ENCODE measurements at regions not wholly inside any gene's neighbourhood (a gene's known extent, or its start where the extent isn't known, plus 50 kb on each side); places are given as distances from the start of the nearest gene placed in this dataset.
"Not testable (repeated sequence)": the region's sequence is repeated elsewhere in the genome, so short reads cannot be mapped to it uniquely, and the experiment has no call there.

DNA sequence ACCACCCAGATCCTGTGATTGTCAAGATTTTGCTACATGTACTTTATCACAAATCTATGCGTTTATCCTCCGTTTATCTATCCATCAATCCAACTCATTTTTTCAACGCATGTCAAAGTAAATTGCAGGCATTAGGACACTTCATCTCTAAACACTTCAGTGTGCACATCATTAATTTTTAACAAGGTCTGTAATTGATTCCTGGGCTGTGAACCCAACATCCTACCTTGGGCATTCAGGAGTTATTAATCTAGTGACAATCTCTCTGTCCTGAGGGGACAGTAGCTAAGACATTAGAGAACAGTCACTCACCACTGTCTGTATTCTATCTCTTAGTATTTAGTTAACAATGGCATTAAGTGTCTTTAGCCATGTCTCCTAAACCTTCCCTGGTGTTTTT, 264.7 kb downstream of the SOX9 start:
- in situ Hi-C loops (cut with HindIII; ENCODE audit: low sequenced_read_pairs): no loop called here

DNA sequence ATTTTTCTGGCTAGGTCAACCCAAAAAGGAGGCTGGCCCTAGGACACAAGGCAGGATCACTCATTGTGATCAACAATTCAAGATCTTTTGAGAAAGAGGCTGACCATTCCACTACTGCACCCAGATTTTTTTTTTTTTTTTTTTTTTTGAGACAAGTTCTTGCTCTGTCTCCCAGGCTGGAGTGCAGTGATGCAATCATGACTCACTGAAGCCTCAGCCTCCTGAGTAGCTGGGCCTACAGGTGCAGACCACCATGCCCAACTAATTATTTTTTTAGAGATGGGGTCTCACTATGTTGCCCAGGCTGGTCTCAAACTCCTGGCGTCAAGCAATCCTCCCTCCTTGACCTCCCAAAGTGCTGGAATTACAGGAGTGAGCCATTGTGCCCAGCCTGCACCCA, 265.4 kb downstream of the SOX9 start:
- in situ Hi-C loops (cut with HindIII; ENCODE audit: low sequenced_read_pairs): not testable (repeated sequence)

DNA sequence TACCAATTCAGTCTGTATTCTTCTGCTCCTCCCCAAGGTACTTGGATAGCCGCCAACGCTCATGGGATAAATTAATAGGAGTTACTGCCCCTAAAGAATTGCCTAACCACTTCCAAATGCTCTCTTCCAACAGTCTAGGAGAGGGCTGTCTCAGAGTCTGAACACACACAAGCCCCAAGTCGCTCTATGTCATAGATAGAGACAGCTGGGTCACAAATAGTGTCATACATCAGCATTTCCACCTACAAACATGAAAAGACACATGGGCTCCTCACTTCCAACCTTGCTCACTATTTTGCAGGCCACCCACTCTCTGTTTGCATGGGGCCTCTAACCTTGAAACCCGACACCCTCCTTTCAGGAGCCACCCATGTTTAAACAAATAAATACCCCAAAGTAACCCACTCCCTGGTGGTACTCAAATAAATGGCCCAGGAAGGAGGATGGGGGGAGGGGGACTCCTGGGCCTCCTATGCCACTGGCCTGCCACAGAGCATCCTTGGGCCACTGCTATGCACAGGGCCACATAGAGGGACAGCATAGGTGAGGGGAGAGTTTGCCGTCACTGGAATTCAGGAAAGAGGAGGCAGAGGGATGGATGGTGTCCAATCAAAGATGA, 265.9 kb downstream of the SOX9 start:
- in situ Hi-C loops (cut with HindIII; ENCODE audit: low sequenced_read_pairs): no loop called here

DNA sequence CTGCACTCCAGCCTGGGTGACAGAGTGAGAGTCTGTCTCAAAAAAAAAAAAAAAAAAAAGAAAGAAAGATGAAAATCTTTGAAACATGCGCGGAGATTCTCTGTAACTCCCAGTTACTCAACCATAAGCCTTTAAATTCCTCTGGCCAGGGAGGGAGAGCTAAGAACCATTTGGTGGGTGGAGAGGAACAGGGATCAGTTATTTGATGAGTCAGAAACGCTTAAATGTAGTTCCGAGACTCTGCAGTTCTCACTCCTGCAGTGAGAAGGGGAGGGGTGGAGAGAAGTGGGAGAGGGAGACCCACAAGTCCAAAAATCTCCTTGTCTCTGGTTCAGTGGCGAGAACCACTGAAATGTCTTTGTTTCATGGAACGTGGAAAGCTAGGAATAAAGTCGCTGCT, 266.7 kb downstream of the SOX9 start:
- in situ Hi-C loops (cut with HindIII; ENCODE audit: low sequenced_read_pairs): no loop called here

DNA sequence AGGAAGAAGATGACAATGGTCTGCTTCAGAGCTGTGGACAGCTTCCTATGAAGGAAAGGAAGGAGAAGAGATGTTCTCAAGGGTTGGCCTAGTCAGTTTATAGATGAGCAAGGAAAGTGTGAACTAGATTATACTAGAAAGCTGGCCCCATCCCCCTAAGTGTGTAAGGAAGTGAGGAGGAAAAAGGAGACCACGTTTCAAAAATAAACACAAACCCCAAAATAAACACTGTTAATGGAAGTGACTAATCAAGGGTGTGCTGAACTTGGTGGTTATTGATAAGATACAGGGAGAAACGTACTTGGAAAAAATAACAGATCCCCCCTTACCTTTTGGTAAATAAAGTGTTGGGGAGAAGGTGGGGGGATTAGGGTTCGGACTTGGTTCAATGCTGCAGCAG, 267.1 kb downstream of the SOX9 start:
- in situ Hi-C loops (cut with HindIII; ENCODE audit: low sequenced_read_pairs): no loop called here

DNA sequence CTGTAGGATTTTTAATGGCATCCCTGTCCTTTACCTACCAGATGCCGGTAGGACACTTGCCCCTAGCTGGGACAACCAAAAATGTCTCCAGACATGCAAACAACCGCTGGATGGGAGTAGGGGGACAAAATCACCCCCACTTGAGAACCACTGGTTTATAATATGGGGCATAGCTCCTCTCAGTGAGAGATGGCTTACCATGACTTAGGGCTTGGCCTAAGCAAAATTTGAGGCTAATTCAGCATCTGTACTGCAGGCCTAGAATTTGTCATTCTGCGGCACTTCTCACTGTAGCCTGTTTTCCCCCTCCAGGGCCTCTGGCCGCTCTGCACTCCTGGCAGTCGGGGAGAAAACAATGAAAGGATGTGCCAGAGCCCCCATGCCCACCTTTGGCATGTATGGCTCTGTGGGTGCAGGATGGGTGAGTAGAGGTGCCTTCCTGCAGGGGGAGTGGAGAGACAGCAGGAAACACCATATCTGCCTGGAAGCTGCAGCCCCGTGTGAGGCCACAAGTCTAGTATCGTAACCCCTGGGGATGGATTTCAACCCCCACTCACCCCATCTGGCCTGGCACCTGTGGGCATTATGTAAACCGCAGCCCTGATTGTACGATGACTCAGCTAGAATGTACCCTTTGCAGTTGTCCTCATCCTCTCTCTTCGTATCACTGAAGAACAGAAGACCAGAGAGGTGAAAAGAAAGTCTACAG, 268.1 kb downstream of the SOX9 start:
- in situ Hi-C loops (cut with HindIII; ENCODE audit: low sequenced_read_pairs): no loop called here

DNA sequence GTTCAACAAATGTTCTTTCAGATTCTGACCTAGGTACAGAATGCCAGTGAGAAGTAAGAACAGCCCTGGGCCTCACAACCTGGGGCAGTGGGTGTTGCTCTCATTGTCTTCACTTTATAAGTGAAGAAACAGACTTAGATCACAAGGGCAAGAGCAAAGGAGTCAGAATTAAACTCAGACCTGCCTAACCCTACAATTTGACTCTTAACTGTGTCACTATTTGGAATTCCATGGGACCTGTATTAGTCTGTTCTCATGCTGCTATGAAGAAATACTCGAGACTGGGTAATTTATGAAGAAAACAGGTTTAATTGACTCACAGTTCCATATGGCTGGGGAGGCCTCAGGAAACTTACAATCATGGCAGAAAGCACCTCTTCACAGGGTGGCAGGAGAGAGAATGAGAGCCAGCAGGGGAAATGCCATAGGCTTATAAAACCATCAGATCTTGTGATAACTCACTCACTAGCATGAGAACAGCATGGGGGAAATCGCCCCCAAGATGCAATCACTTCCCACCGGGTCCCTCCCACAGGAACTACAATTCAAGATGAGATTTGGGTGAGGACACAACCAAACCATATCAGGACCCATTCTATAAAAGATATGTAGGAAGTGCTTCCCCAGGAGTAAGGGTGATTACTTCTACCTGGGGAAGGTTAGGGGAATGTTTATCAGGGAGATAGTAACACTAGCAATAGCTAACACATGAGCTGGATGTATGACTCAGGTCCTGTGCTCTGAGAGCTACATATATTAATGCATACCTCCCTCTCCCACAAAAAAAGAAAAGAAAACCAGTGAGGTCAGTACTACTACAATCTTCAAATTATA, 270.1 kb downstream of the SOX9 start:
- in situ Hi-C loops (cut with HindIII; ENCODE audit: low sequenced_read_pairs): no loop called here

DNA sequence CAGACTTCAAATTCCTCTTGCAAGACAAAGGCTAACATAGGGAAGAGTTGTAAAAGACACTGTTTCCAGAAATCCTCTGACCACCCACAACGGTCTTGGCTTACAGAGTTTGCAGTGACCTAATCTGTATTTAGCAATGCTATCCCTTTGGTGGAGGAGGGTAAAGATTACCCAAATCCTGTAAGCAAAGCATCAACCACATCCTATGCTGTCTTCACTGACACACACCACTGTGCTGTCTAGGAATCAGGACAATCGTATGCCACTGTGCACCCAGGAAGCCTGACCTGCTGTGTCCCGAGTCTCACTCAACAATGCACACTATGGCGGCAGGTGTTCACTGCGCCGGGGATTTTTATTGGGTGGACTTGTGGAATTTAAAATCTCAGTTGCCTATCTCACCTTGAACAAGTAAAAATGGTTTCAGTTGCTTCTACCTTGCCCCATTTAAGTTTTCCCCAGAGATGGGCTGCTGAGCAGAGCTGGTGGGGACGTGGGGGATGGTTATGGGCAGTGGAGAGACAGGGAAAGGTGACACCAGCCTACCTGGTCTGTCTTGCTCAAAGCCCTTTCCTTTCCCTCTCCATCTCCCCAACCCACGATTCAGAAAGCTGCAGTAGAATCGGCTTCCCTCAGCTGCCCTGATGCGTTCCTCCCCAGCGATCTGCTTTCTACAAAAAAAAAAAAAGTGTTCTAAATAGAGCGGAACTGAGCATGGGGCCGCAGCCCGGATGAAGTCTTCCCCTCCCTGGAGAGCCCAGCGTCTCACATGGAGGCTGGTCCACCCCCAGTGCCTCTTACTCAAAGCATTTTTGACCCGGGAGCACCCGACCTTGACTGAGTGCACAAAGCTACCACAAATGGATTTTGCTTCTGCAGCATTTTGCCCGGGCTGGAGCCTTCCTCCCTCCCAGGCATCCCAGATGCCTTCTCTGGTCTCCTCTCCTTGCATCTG, 271.5 kb downstream of the SOX9 start:
- in situ Hi-C loops (cut with HindIII; ENCODE audit: low sequenced_read_pairs): no loop called here

DNA sequence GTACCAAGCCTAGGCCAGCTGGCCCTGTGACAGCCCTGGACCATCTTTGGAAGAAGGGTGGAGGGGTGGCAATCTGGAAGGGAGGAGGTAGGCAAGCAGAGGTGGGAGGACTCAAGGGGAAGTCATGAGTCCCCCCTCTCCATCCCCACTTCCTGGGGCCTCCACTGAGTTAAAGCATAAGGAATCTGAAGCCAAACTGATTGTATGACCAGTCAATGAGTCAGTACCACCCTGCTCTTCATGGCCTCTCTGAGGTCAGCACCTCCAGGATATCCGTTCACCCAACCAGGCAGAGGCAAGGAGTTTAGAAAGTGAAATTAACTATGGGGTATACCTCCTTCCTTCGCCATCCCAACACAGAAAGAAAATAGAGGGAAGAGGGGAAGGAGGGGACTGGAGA, 272.7 kb downstream of the SOX9 start:
- in situ Hi-C loops (cut with HindIII; ENCODE audit: low sequenced_read_pairs): no loop called here

DNA sequence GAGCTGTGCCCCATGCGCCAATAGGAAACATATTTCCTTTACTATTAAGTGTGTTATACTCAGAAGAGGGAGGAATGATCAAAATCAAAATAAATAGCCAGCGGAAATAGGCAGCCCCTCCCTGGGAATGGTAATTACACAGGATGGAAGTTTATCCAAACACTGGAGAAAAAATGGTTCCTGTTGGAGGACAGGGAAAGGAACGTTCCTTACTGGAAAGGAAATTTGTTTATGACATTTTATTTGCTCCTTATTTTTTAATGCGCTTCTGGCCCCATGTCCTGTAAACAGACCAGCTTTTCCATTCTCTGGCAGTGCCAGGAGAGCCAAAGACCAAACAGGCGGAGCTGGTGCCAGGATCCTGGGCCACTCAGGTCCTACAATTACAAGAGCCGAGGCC, 273.7 kb downstream of the SOX9 start:
- in situ Hi-C loops (cut with HindIII; ENCODE audit: low sequenced_read_pairs): no loop called here

DNA sequence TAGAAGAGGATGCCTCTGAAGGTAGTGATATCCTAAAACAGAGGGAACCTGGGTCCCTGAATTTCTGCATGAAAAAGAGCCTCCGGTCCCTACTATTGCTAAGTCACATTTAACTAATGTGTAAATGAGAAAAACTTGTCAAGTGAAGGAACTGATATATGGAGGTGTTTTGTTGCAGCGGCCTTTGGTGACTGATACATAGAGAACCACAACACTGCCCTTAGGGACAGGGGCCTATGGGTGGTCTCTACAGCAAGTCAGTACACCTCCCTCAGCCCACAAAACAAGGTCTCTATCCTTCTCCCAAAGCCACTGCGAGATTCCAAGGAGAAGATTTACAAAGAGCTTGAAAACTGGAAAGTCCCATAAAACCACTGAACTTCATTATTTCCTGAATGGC, 275.3 kb downstream of the SOX9 start:
- in situ Hi-C loops (cut with HindIII; ENCODE audit: low sequenced_read_pairs): no loop called here

DNA sequence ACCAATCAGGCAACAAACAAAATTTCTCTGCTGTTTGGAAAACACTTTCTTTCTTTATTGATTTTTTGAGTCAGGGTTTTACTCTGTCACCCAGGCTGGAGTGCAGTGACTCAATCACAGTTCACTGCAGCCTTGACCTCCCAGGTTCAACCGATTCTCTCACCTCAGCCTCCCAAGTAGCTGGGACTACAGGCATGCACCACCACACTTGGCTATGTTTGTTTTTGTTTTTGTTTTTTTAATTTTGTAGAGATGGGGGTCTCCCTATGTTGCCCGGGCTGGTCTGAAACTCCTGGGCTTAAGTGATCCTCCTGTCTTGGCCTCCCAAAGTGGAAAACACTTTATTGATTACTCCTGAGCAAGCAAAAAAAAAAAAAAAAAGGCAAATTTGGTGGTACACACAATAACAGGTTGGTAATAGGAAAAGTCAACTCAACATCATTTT, 276.4 kb downstream of the SOX9 start:
- in situ Hi-C loops (cut with HindIII; ENCODE audit: low sequenced_read_pairs): no loop called here

DNA sequence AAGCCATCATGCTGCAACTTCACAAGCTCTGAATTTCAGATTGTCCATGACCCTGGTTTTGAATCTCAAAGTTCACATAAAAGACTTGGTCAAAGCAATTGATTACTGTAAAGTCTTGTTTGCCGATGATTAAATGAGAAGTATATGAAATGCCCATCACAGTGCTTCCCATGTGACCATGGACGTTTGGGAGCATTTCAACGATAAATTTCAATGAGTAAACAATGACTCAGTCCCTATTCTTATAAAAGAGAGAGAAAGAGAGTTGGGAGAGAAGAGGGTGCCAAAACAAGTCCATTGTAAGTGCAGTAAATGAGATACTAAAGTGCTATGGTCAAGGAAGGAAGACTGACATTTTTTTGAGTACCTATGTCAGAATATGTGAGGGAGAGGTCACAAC, 276.9 kb downstream of the SOX9 start:
- in situ Hi-C loops (cut with HindIII; ENCODE audit: low sequenced_read_pairs): no loop called here

DNA sequence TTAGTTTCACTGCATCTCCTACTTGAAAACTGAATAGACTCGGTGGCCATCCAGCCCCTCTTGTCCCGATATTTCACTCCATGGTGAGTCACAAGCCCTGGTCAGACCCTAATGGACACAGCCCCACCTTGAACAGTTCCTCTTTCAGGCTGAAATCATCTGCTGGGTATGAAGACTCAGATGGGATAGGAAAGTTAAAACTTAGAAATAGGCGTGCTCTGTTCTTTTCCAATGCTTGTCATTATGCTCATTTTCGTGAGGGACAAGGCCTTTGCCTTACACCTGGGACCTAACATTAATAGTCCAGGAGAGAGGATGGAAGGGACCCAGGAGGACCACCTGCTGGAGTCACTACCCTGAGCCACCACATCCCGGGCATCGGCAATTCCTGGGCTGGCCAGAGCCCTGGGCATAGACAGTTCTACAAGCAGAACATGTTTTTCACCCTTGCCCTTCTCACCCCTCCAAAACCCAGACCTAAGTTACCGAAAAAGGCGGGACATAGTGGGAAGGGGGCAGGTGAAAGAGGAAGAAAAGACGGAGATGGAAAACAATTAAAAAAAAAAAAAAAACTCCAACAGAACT, 278.3 kb downstream of the SOX9 start:
- in situ Hi-C loops (cut with HindIII; ENCODE audit: low sequenced_read_pairs): no loop called here

DNA sequence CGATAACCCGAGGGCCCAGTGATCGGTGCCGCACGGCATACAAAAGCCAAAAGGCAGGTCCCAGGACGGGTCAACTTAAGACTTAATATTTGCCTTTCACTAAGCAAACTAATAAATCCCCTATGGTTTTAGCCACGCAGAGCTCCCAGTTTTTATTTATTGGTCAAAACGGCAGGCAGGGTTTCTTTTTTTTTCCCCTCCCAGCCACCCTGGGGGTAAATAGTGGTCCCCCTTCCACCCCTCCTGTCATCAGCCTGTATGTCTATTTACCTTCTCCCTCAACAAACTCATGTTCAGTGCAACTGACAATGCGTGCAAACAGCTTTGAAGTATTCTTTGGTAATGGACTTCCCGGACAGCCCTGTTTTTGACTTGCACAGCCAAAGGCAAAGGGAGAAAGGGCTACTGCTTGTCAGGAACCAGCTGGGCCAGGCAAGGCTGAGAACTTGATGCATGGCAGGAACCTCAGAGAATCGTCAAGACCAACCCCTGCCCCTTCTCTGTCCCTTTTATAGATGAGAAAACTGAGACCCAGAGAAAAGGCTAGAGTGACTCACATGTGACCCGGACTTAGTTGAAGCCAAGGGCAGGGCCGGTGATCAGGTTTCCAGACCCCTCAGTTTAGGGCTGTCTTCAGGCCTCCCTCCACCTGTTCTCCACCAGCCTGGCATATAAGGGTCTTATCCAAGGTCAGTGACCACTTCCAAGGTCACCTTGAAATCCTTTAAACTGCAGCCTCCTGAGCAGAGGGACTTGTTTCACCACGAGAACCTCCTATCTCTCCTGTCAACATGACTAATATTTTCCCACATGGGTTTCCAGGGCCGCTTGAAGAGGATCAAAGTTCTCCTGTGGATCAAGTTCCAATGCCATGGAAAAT, 279.0 kb downstream of the SOX9 start:
- in situ Hi-C loops (cut with HindIII; ENCODE audit: low sequenced_read_pairs): no loop called here

DNA sequence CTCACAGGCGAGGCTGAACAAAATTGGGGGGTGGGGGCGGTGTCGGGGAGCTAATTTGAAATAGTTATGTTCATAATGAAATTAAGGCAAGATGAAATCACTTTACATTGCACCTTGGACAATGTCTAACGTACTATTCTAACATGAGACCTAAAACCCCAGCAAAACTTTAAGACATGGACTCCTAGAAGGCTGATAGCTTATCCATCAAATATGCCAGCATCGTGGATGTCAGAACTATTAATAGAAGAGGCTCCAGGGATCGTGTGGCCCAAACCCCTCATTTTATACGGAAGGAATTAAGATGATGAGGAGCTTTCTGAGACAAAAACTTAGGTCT, 279.6 kb downstream of the SOX9 start:
- in situ Hi-C loops (cut with HindIII; ENCODE audit: low sequenced_read_pairs): no loop called here

DNA sequence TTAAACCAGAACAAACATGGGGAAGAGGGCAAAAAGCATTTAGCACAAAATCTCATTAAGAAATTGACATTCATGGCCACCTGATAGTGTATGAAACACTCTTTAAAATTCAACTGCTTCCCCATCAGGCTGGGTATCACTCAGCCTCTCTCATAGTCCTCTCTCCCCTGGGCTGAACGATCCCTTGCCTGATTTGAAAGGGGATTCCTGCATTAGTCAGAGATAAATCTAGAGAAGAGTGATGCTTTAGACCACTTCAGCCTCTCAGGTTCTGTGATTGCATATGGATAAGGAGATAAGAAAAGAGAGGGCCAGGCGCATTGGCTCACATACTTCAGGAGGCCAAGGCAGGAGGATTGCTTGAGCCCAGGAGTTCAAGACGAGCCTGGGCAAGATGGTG, 280.0 kb downstream of the SOX9 start:
- in situ Hi-C loops (cut with HindIII; ENCODE audit: low sequenced_read_pairs): no loop called here

DNA sequence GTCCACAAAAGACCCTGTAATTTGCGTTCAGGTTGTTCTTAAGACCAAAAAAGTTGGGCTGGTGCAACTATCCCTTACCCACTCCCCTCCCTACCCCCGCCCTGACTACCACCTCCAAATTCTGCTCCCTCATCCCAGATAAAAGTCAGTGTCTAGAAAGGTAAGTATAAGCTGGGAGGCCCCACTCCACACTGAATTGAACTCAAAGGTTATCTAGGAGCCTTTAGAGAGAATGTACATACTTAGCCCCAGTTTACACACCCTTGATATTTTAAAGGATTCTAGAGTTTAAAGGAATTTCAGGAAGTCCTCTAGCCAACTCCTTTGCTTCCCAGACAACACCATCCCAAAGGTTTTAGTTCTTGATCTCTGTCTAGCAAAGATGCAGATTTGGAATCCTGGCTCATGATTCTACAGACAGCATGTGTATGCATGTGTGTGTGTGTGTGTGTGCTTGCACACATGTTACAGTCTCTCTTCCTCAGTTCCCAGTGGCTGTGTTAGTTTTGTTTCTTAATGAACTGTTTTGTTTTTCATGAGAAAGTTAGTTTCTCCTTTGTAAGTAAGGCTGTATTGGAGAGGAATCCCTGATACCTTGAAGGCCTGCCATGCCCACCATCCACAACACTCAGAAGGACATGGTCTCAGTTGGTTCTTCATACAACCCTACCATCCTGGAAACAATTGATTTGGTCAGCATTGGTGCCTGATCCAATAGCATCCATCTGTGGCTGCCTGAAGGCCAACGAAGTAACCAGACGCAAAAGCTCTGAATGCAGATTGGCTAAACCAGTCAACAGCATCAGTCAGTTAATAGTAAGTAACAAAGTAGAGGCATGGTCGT, 281.3 kb downstream of the SOX9 start:
- in situ Hi-C loops (cut with HindIII; ENCODE audit: low sequenced_read_pairs): no loop called here

DNA sequence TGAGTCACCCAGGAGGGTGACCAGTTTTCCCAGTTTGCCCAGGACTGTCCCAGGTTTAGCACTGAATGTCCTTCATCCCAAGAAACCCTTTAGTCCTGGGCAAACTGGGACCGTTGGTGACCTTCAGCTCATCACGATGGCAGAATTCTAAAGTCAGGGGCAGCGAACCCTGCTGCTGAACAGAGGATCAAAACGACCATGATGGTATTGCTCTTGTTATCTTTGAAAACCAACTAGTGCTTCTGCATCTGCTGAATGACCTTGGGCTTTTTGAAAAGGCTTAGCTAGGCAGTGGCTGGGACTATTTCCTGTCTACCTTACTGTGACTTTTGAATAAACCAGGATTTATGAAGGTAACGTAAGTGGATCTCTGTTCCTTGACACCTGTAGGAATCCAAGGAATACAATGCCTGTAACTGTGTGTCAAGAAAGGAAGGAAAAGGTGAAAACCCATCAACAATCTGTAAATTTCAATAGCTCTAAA, 281.9 kb downstream of the SOX9 start:
- in situ Hi-C loops (cut with HindIII; ENCODE audit: low sequenced_read_pairs): no loop called here

All from endothelial cell of hepatic sinusoid (primary cell).